SU-DHL-6 (cell line): ENCODE measurements at regions not wholly inside any gene's neighbourhood (a gene's known extent, or its start where the extent isn't known, plus 50 kb on each side); places are given as distances from the start of the nearest gene placed in this dataset.

Experiments
- H2AFZ ChIP-seq: fragments of 200-600 bp; sonication (generic); 2 replicates; pipeline ENCODE4 v1.6.1; 2014; ENCODE audit warnings: low read depth, mild to moderate bottlenecking, moderate library complexity, mixed read lengths, antibody characterized with exemption, low read length; ENCODE audit not compliant: severe bottlenecking
- H3F3A ChIP-seq: fragments of 200-600 bp; shearing (Covaris generic); 2 replicates; pipeline ENCODE4 v1.6.0; 2016; ENCODE audit warnings: antibody characterized with exemption, mild to moderate bottlenecking; ENCODE audit not compliant: insufficient read depth
- H3K27ac ChIP-seq: fragments of 200-600 bp; sonication (generic); 2 replicates; pipeline ENCODE4 v1.5.1; 2016; ENCODE audit warnings: low read depth, mild to moderate bottlenecking, low read length, moderate library complexity, mixed read lengths
- H3K27me3 ChIP-seq: fragments of 200-600 bp; sonication (generic), shearing (Covaris generic); 2 replicates; pipeline ENCODE4 v1.6.0; 2014; ENCODE audit warnings: mild to moderate bottlenecking, low read length
- H3K36me3 ChIP-seq: fragments of 200-600 bp; sonication (generic); 2 replicates; pipeline ENCODE4 v1.6.1; 2014; ENCODE audit warnings: mild to moderate bottlenecking, low read length, mixed read lengths
- H3K4me2 ChIP-seq: fragments of 300-600, 200-600 bp; shearing (Covaris generic), sonication (generic); 2 replicates; pipeline ENCODE4 v1.6.0; 2014; ENCODE audit warnings: low read length, low read depth, mild to moderate bottlenecking; ENCODE audit not compliant: poor library complexity, severe bottlenecking
- H3K4me3 ChIP-seq: fragments of 200-600 bp; sonication (generic); 2 replicates; pipeline ENCODE4 v1.5.1; 2014; ENCODE audit warnings: antibody characterized with exemption, low read length, mild to moderate bottlenecking, mixed read lengths; ENCODE audit not compliant: insufficient read depth, poor library complexity, severe bottlenecking
- H3K79me2 ChIP-seq: fragments of 200-600 bp; sonication (generic); 2 replicates; pipeline ENCODE4 v1.6.1; 2014; ENCODE audit warnings: mild to moderate bottlenecking, low read length, moderate library complexity; ENCODE audit not compliant: insufficient read depth
- H3K9ac ChIP-seq: fragments of 200-600 bp; sonication (generic); 2 replicates; pipeline ENCODE4 v1.7.0; 2014; ENCODE audit warnings: mild to moderate bottlenecking, low read length
- H3K9me2 ChIP-seq: fragments of 200-600 bp; sonication (generic); replicated peaks from 2 replicates; pipeline ENCODE4 v1.6.1; 2014; ENCODE audit warnings: low read length; ENCODE audit not compliant: insufficient read depth
- H3K9me3 ChIP-seq: fragments of 200-600 bp; sonication (generic); 2 replicates; pipeline ENCODE4 v1.6.1; 2014; ENCODE audit warnings: low read length, mixed read lengths; ENCODE audit not compliant: insufficient read depth
- H4K20me1 ChIP-seq: fragments of 200-600 bp; sonication (generic); 2 replicates; pipeline ENCODE4 v1.6.1; 2014; ENCODE audit warnings: low read depth, mild to moderate bottlenecking, antibody characterized with exemption, low read length, moderate library complexity, mixed read lengths
- CTCF ChIP-seq: fragments of 200-600 bp; sonication (generic); IDR thresholded peaks from one replicate; pipeline ENCODE4 v1.5.1; 2017; ENCODE audit warnings: antibody characterized with exemption, mild to moderate bottlenecking, low read length, moderate library complexity; ENCODE audit not compliant: insufficient read depth, poor library complexity, severe bottlenecking
- EZH2phosphoT487 ChIP-seq: fragments of 200-600 bp; sonication (generic), shearing (Covaris generic); conservative IDR thresholded peaks from 2 replicates; pipeline ENCODE4 v1.6.1; 2018; ENCODE audit warnings: mild to moderate bottlenecking, antibody characterized with exemption, low read length, moderate library complexity, mixed read lengths

DNA sequence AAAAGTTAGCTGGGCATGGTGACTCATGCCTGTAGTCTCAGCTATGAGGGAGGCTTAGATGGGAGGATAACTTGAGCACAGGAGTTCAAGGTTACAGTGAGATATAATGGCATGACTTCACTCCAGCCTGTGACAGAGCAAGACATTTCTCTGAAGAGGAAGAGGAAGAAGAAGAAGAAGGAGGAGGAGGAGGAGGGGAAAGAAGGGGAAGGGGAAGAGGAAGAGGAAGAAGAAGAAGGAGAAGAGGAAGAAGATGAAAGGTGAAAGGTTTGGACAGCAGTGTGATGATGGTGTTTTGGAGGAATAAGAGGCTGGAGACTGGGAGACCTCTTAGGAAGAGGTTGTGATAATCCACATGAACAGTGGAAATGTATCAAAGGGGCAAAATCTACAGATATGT is 410.7 kb upstream of the JAG1 start:
- Histone ChIP-seq H3K9ac (no peak overlapping the region), H3K27ac (no peak overlapping the region), H4K20me1 (no peaks in the 10 kb centered on the region), H3K36me3 (no peaks in the 10 kb centered on the region), H3K9me3 (no peaks in the 10 kb centered on the region), H3K9me2 (no peaks in the 10 kb centered on the region), H2AFZ (no peak overlapping the region), H3F3A (no peaks in the 10 kb centered on the region), H3K4me2 (no peak overlapping the region), H3K27me3 (no peaks in the 10 kb centered on the region), H3K4me3 (no peak overlapping the region), H3K79me2 (no peaks in the 10 kb centered on the region)
- TF ChIP-seq CTCF (no peak), EZH2phosphoT487 (no peak)

DNA sequence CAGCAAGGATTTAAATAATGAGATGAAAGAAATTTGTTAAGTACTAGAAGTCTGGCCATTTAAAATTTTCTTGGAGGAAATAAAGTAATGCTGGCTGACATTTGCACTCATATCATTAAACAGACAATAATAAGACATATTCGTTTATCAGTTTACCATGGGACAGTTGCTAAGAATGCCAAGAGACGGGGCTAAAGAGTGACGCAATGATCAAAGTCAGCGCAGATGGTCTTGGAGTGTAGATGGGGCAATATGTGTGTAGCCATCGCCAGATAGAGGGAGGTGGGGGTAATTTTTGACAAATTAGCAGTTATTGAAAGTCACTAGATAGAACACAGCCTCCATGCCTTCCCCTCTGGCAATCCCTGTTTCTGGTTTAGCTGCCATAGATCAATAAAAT is 413.2 kb upstream of the JAG1 start:
- Histone ChIP-seq H3K27ac (no peak overlapping the region), H4K20me1 (no peaks in the 10 kb centered on the region), H3F3A (no peaks in the 10 kb centered on the region), H3K4me3 (no peak overlapping the region), H3K9ac (no peak overlapping the region), H3K27me3 (no peaks in the 10 kb centered on the region), H3K79me2 (no peaks in the 10 kb centered on the region), H3K9me3 (no peaks in the 10 kb centered on the region), H3K9me2 (no peaks in the 10 kb centered on the region), H3K4me2 (no peak overlapping the region), H2AFZ (no peak overlapping the region), H3K36me3 (no peaks in the 10 kb centered on the region)
- no peak for TF ChIP-seq EZH2phosphoT487
- no peak for TF ChIP-seq CTCF

DNA sequence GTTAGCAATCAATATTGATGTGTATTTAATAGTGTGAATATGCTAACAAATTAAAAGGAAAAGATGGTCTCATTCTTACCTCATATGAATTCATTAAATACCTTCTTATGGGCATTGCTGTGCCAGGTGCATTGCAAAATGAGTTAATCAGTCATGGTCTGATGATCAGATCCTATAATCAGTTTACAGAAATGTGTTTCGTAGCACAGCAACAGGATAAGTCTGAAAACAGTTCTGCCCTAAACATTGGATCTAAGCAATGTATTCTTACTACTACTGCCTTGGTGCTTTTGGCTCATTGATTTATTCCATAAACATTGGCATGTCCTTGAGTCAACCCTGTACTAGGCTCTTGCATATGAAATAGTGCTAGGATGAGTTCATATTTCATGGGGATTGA is 417.0 kb upstream of the JAG1 start:
- Histone ChIP-seq H3K27me3 (no peaks in the 10 kb centered on the region), H2AFZ (no peak overlapping the region), H3F3A (no peaks in the 10 kb centered on the region), H3K36me3 (no peaks in the 10 kb centered on the region), H3K4me2 (no peak overlapping the region), H4K20me1 (no peaks in the 10 kb centered on the region), H3K27ac (no peak overlapping the region), H3K9me3 (no peaks in the 10 kb centered on the region), H3K79me2 (no peaks in the 10 kb centered on the region), H3K9me2 (no peaks in the 10 kb centered on the region), H3K9ac (no peak overlapping the region), H3K4me3 (no peak overlapping the region)
- TF ChIP-seq EZH2phosphoT487 (no peak), CTCF (no peak)

DNA sequence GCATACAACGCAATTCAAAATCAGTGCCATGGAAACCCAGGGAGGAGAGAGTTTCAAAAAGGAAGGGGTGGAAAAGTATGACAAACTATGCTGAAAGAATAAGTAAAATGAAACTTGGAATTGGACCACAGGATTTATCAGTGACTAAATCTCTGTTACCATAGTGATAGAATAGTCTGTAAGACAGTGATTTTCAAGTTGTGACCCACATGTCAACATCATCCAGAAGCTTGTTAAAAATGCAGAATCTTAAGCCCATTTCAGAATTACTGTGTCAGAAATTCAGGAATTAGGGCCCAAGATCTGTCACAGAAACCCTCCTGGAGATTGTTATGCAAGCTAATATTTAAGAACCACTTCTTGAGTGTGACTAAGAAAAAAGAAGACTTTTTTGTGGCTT is 417.7 kb upstream of the JAG1 start:
- H3K27ac ChIP-seq: no peak overlapping the region
- no peaks in the 10 kb centered on the region for H3K27me3 ChIP-seq
- no peaks in the 10 kb centered on the region for H3K79me2 ChIP-seq
- no peak overlapping the region for H3K4me3 ChIP-seq
- no peaks in the 10 kb centered on the region for H3K9me3 ChIP-seq
- no peak overlapping the region for H2AFZ ChIP-seq
- no peaks in the 10 kb centered on the region for H3K9me2 ChIP-seq
- H3K36me3 ChIP-seq: no peaks in the 10 kb centered on the region
- no peak overlapping the region for H3K9ac ChIP-seq
- TF ChIP-seq EZH2phosphoT487 (no peak), CTCF (no peak)
- H3K4me2 ChIP-seq: no peak overlapping the region
- H4K20me1 ChIP-seq: no peaks in the 10 kb centered on the region
- no peaks in the 10 kb centered on the region for H3F3A ChIP-seq
